H9 (cell line): ENCODE measurements at regions not wholly inside any gene's neighbourhood (a gene's known extent, or its start where the extent isn't known, plus 50 kb on each side); places are given as distances from the start of the nearest gene placed in this dataset.
A peak's percentile ranks its signal among the peaks of the same experiment; 100 is the strongest.

ENCODE experiments used
- DNase-seq: peaks from one replicate; pipeline ENCODE4 v3.0.0-alpha.2; 2017
- H2AFZ ChIP-seq: one replicate; pipeline ENCODE4 v1.6.1; 2013; ENCODE audit warnings: mild to moderate bottlenecking, low read length, control low read depth, moderate library complexity
- H2AK5ac ChIP-seq: 2 replicates; pipeline ENCODE4 v1.6.1; 2013; ENCODE audit warnings: low read length, control low read depth, mixed read lengths; ENCODE audit not compliant: insufficient read length
- H2BK120ac ChIP-seq: one replicate; pipeline ENCODE4 v1.6.1; 2013; ENCODE audit warnings: low read depth, mild to moderate bottlenecking, low read length, control low read depth, inconsistent platforms; ENCODE audit not compliant: poor library complexity, severe bottlenecking
- H2BK12ac ChIP-seq: 2 replicates; pipeline ENCODE4 v1.6.1; 2013; ENCODE audit warnings: low read length, control low read depth, mixed read lengths, low read depth; ENCODE audit not compliant: insufficient read length
- H2BK15ac ChIP-seq: 2 replicates; pipeline ENCODE4 v1.6.1; 2013; ENCODE audit warnings: low read depth, low read length, control low read depth
- H2BK20ac ChIP-seq: one replicate; pipeline ENCODE4 v1.6.1; 2013; ENCODE audit warnings: low read depth, mild to moderate bottlenecking, low read length, control low read depth, inconsistent platforms; ENCODE audit not compliant: poor library complexity, severe bottlenecking
- H2BK5ac ChIP-seq: 2 replicates; pipeline ENCODE4 v1.6.1; 2013; ENCODE audit warnings: low read length, control low read depth, mixed read lengths; ENCODE audit not compliant: insufficient read length
- H3K14ac ChIP-seq: 2 replicates; pipeline ENCODE4 v1.6.1; 2013; ENCODE audit warnings: low read length, control low read depth; ENCODE audit not compliant: insufficient read depth
- H3K18ac ChIP-seq: 2 replicates; pipeline ENCODE4 v1.6.1; 2013; ENCODE audit warnings: low read depth, mild to moderate bottlenecking, mixed read lengths, low read length, control low read depth; ENCODE audit not compliant: insufficient read length
- H3K23ac ChIP-seq: 2 replicates; pipeline ENCODE4 v1.6.1; 2013; ENCODE audit warnings: low read length, control low read depth, mixed read lengths, low read depth; ENCODE audit not compliant: insufficient read length
- H3K23me2 ChIP-seq: 2 replicates; pipeline ENCODE4 v1.6.1; 2013; ENCODE audit warnings: low read depth, mild to moderate bottlenecking, mixed read lengths, low read length, control low read depth; ENCODE audit not compliant: insufficient read length, poor library complexity, severe bottlenecking
- H3K27ac ChIP-seq: 2 replicates; pipeline ENCODE4 v1.5.1; 2013; ENCODE audit warnings: low read length, control low read depth, mixed read lengths, low read depth; ENCODE audit not compliant: insufficient read length
- H3K27me3 ChIP-seq: 2 replicates; pipeline ENCODE4 v1.6.1; 2013; ENCODE audit warnings: low read length, control low read depth, inconsistent platforms; ENCODE audit not compliant: insufficient read depth
- H3K4ac ChIP-seq: 2 replicates; pipeline ENCODE4 v1.6.1; 2013; ENCODE audit warnings: low read depth, mild to moderate bottlenecking, control low read depth, inconsistent platforms, low read length, moderate library complexity
- H3K4me1 ChIP-seq: 2 replicates; pipeline ENCODE4 v1.6.1; 2013; ENCODE audit warnings: low read length, control low read depth, inconsistent platforms; ENCODE audit not compliant: insufficient read depth
- H3K4me2 ChIP-seq: 2 replicates; pipeline ENCODE4 v1.6.1; 2013; ENCODE audit warnings: low read length, control low read depth, mixed read lengths; ENCODE audit not compliant: insufficient read length, insufficient read depth
- H3K56ac ChIP-seq: 2 replicates; pipeline ENCODE4 v1.6.1; 2013; ENCODE audit warnings: low read depth, mild to moderate bottlenecking, mixed read lengths, low read length, control low read depth; ENCODE audit not compliant: insufficient read length
- H3K79me1 ChIP-seq: 2 replicates; pipeline ENCODE4 v1.6.1; 2013; ENCODE audit warnings: low read depth, mild to moderate bottlenecking, moderate library complexity, low read length, control low read depth, inconsistent platforms; ENCODE audit not compliant: insufficient read depth, poor library complexity, severe bottlenecking
- H3K79me2 ChIP-seq: 2 replicates; pipeline ENCODE4 v1.6.1; 2013; ENCODE audit warnings: low read length, control low read depth, inconsistent platforms; ENCODE audit not compliant: insufficient read depth
- H3K9ac ChIP-seq: 2 replicates; pipeline ENCODE4 v1.6.1; 2013; ENCODE audit warnings: low read length, control low read depth, mixed read lengths; ENCODE audit not compliant: insufficient read length; ENCODE audit errors: extremely low read depth
- H3K9me3 ChIP-seq: one replicate; pipeline ENCODE4 v1.6.1; 2013; ENCODE audit warnings: low read depth, low read length, inconsistent platforms; ENCODE audit not compliant: control insufficient read depth
- H3T11ph ChIP-seq: one replicate; pipeline ENCODE4 v1.6.1; 2013; ENCODE audit warnings: mild to moderate bottlenecking, low read length, control low read depth, inconsistent platforms
- H4K20me1 ChIP-seq: one replicate; pipeline ENCODE4 v1.6.1; 2013; ENCODE audit not compliant: control insufficient read depth, insufficient read length, insufficient read depth
- H4K5ac ChIP-seq: 2 replicates; pipeline ENCODE4 v1.6.1; 2013; ENCODE audit warnings: low read depth, mild to moderate bottlenecking, mixed read lengths, low read length, control low read depth; ENCODE audit not compliant: insufficient read length
- H4K8ac ChIP-seq: replicated peaks from 2 replicates; pipeline ENCODE4 v1.6.1; 2013; ENCODE audit warnings: low read length, control low read depth, mixed read lengths, low read depth; ENCODE audit not compliant: insufficient read length
- H4K91ac ChIP-seq: 2 replicates; pipeline ENCODE4 v1.6.1; 2013; ENCODE audit warnings: low read depth, mild to moderate bottlenecking, moderate library complexity, mixed read lengths, low read length, control low read depth; ENCODE audit not compliant: insufficient read length
- H3K27ac Mint-ChIP-seq, 3 experiments: 2 replicates in 2 of 3; 3 replicates in 1 of 3; pipeline ENCODE4 v1.8.0; 2020 to 2021; ENCODE audit warnings: mixed read lengths in 3 of 3, mild to moderate bottlenecking in 1 of 3, moderate library complexity in 1 of 3
- H3K27me3 Mint-ChIP-seq: 2 replicates; pipeline ENCODE4 v1.8.0; 2021; ENCODE audit warnings: low read depth, mild to moderate bottlenecking, moderate library complexity, mixed read lengths
- H3K36me3 Mint-ChIP-seq, 3 experiments: 2 replicates in 2 of 3; 3 replicates in 1 of 3; pipeline ENCODE4 v1.8.0; 2020 to 2021; ENCODE audit warnings: low read depth in 3 of 3, mixed read lengths in 3 of 3; ENCODE audit not compliant: insufficient read depth in 1 of 3
- H3K4me1 Mint-ChIP-seq, 2 experiments: 2 replicates each; pipeline ENCODE4 v1.8.0; 2020; ENCODE audit warnings: mixed read lengths in 2 of 2
- H3K4me3 Mint-ChIP-seq, 2 experiments: 2 replicates in 1 of 2; 3 replicates in 1 of 2; pipeline ENCODE4 v1.8.0; 2020 to 2021; ENCODE audit warnings: mild to moderate bottlenecking in 2 of 2, mixed read lengths in 2 of 2, moderate library complexity in 1 of 2
- H3K9me3 Mint-ChIP-seq, 2 experiments: 2 replicates in 1 of 2; 3 replicates in 1 of 2; pipeline ENCODE4 v1.8.0; 2020; ENCODE audit warnings: mild to moderate bottlenecking in 2 of 2, mixed read lengths in 2 of 2, moderate library complexity in 1 of 2
- CTCF ChIP-seq: fragments of 200-600 bp; sonication (generic); conservative IDR thresholded peaks from 3 replicates; pipeline ENCODE4 v1.8.0; 2021; ENCODE audit warnings: antibody characterized with exemption, mild to moderate bottlenecking
- WGBS: extraction: QIAGEN DNeasy Blood & Tissue Kit; methylation state at CpG from one replicate; pipeline ENCODE4 v1.1.7; 2013; ENCODE audit warnings: missing lambda C conversion rate, low lambda C conversion rate, mixed read lengths; ENCODE audit not compliant: insufficient read length; ENCODE audit errors: extremely low coverage; 5-methylcytosine and 5-hydroxymethylcytosine counted together

GRCh38 chr20:24303393-24304170 is 165.8 kb upstream of the SYNDIG1 start:
- no peak overlapping the region for H3K23ac ChIP-seq
- H3K27me3 ChIP-seq: no peaks in the 10 kb centered on the region
- DNase-seq: no peak
- no peak overlapping the region for H2BK15ac ChIP-seq
- no peaks in the 10 kb centered on the region for H3K79me2 ChIP-seq
- H3K4me1 ChIP-seq: no peaks in the 10 kb centered on the region
- no peaks in the 10 kb centered on the region for H3K9me3 Mint-ChIP-seq
- H4K5ac ChIP-seq: no peak overlapping the region
- H3T11ph ChIP-seq: no peak overlapping the region
- H3K4ac ChIP-seq: no peak overlapping the region
- H3K4me1 Mint-ChIP-seq: peaks cover 5% of the 10 kb centered on the region in 2 experiments
- no peak overlapping the region for H3K56ac ChIP-seq
- H3K36me3 Mint-ChIP-seq: no peaks in the 10 kb centered on the region
- H4K20me1 ChIP-seq: no peaks in the 10 kb centered on the region
- no CpG with 5 or more reads among the region's 14 CpGs for WGBS
- no peak overlapping the region for H2BK20ac ChIP-seq
- H3K79me1 ChIP-seq: no peaks in the 10 kb centered on the region
- no peak overlapping the region for H3K9ac ChIP-seq
- no peak overlapping the region for H2BK5ac ChIP-seq
- H3K27me3 Mint-ChIP-seq: peaks cover 2% of the 10 kb centered on the region
- H3K9me3 ChIP-seq: no peaks in the 10 kb centered on the region
- no peak overlapping the region for H2AFZ ChIP-seq
- no peak overlapping the region for H3K27ac ChIP-seq
- peak; percentile 35; the same call in 2 of the 3 replicates for TF ChIP-seq CTCF
- H2BK120ac ChIP-seq: no peak overlapping the region
- H3K14ac ChIP-seq: no peak overlapping the region
- H3K23me2 ChIP-seq: no peaks in the 10 kb centered on the region
- H2AK5ac ChIP-seq: no peak overlapping the region
- H3K18ac ChIP-seq: no peak overlapping the region
- no peak overlapping the region for H4K91ac ChIP-seq
- no peak overlapping the region for H3K4me3 Mint-ChIP-seq
- H2BK12ac ChIP-seq: no peak overlapping the region
- H4K8ac ChIP-seq: no peak overlapping the region
- no peak overlapping the region for H3K4me2 ChIP-seq
- H3K27ac Mint-ChIP-seq: no peak overlapping the region
